ENCODE measurements at regions not wholly inside any gene's neighbourhood (a gene's known extent, or its start where the extent isn't known, plus 50 kb on each side); places are given as distances from the start of the nearest gene placed in this dataset.

- Mint-ChIP-seq H3K36me3 (ENCODE audit: insufficient read depth in 1 of 3, low read depth in 3 of 3) (peaks cover 0 to 9% (median 8%) of the 10 kb centered on the region in 3 experiments; a peak in 5 of 7 replicates), H3K4me3 (no peak overlapping the region), H3K27me3 (ENCODE audit: low read depth) (no peaks in the 10 kb centered on the region; the same call in 1 of the 2 replicates), H3K4me1 (peaks cover 4 to 9% of the 10 kb centered on the region in 2 experiments; a peak in 2 of 4 replicates), H3K9me3 (peaks cover 13% of the 10 kb centered on the region in 2 experiments; a peak in 4 of 5 replicates), H3K27ac (no peak overlapping the region)
- Histone ChIP-seq H3K23ac (ENCODE audit: insufficient read length, low read depth, low read length) (no peak overlapping the region), H3K23me2 (ENCODE audit: insufficient read length, low read depth, low read length, poor library complexity, severe bottlenecking) (no peaks in the 10 kb centered on the region), H3T11ph (ENCODE audit: low read length) (no peak overlapping the region), H3K79me1 (ENCODE audit: insufficient read depth, low read depth, low read length, poor library complexity, severe bottlenecking) (no peaks in the 10 kb centered on the region), H2BK20ac (ENCODE audit: low read depth, low read length, poor library complexity, severe bottlenecking) (no peak overlapping the region), H2AFZ (ENCODE audit: low read length) (no peak overlapping the region), H4K91ac (ENCODE audit: insufficient read length, low read depth, low read length) (no peak overlapping the region), H3K18ac (ENCODE audit: insufficient read length, low read depth, low read length) (no peak overlapping the region), H3K27me3 (ENCODE audit: insufficient read depth, low read length) (no peaks in the 10 kb centered on the region), H2BK5ac (ENCODE audit: insufficient read length, low read length) (no peak overlapping the region), H3K4ac (ENCODE audit: low read depth, low read length) (no peak overlapping the region), H4K5ac (ENCODE audit: insufficient read length, low read depth, low read length) (no peak overlapping the region), H3K4me2 (ENCODE audit: insufficient read depth, insufficient read length, low read length) (no peak overlapping the region), H3K56ac (ENCODE audit: insufficient read length, low read depth, low read length) (no peak overlapping the region), H3K79me2 (ENCODE audit: insufficient read depth, low read length) (no peaks in the 10 kb centered on the region), H2BK120ac (ENCODE audit: low read depth, low read length, poor library complexity, severe bottlenecking) (no peak overlapping the region), H4K8ac (replicated peaks; ENCODE audit: insufficient read length, low read depth, low read length) (no peak overlapping the region), H3K14ac (ENCODE audit: insufficient read depth, low read length) (no peak overlapping the region), H2BK12ac (ENCODE audit: insufficient read length, low read depth, low read length) (no peak overlapping the region), H3K9ac (ENCODE audit: extremely low read depth, insufficient read length, low read length) (no peak overlapping the region), H3K9me3 (ENCODE audit: control insufficient read depth, low read depth, low read length) (no peaks in the 10 kb centered on the region), H4K20me1 (ENCODE audit: control insufficient read depth, insufficient read depth, insufficient read length) (no peaks in the 10 kb centered on the region), H3K4me1 (ENCODE audit: insufficient read depth, low read length) (peaks cover 4% of the 10 kb centered on the region), H2AK5ac (ENCODE audit: insufficient read length, low read length) (no peak overlapping the region), H2BK15ac (ENCODE audit: low read depth, low read length) (no peak overlapping the region), H3K27ac (ENCODE audit: insufficient read length, low read depth, low read length) (no peak overlapping the region)
- no peak for TF ChIP-seq CTCF (conservative IDR thresholded peaks at IDR 0.05)
- no peak for DNase-seq
These were observed 401.6 kb upstream of the PFKP start for GRCh38 chr10:2665772-2666171.
